A673 (cell line): ENCODE measurements at regions not wholly inside any gene's neighbourhood (a gene's known extent, or its start where the extent isn't known, plus 50 kb on each side); places are given as distances from the start of the nearest gene placed in this dataset.

Experiments
- BruUV-seq: library from RNA; stranded (reverse); fragments of 400-500 nt; replicated peaks from 2 replicates; lab custom pipeline; 2021; lab: Mats Ljungman, UMichigan
- CTCF ChIA-PET: fragments of 300-600 bp; sonication (Branson Sonifier 250); formaldehyde crosslinking; loops from one replicate; lab custom pipeline; 2022; ENCODE audit warnings: antibody characterized with exemption; lab: Charles Lee
- POLR2A ChIA-PET: fragments of 300-600 bp; sonication (Branson Sonifier 250); formaldehyde crosslinking; loops from one replicate; lab custom pipeline; 2022; ENCODE audit warnings: antibody characterized with exemption; ENCODE audit not compliant: low non-redundant PET; lab: Charles Lee
- DNase-seq: peaks from one replicate; pipeline ENCODE4 v3.0.0-alpha.2; 2015; ENCODE audit warnings: low spot score
- H3K27ac ChIP-seq: fragments of 200-600 bp; sonication (generic); 2 replicates; pipeline ENCODE4 v1.5.1; 2016; ENCODE audit warnings: mixed run types, low read depth, mild to moderate bottlenecking, mixed read lengths, antibody characterized with exemption, low read length; ENCODE audit not compliant: poor library complexity, severe bottlenecking
- H3K27me3 ChIP-seq: fragments of 200-600 bp; sonication (generic); replicated peaks from 2 replicates; pipeline ENCODE4 v1.6.1; 2017; ENCODE audit warnings: mixed run types, low read depth, mild to moderate bottlenecking, mixed read lengths, antibody characterized with exemption, low read length; ENCODE audit not compliant: insufficient read depth, poor library complexity
- H3K36me3 ChIP-seq: fragments of 200-600 bp; sonication (generic); 2 replicates; pipeline ENCODE4 v1.6.1; 2016; ENCODE audit warnings: mixed run types, mild to moderate bottlenecking, mixed read lengths, antibody characterized with exemption, low read length; ENCODE audit not compliant: insufficient read depth, poor library complexity, severe bottlenecking
- H3K4me1 ChIP-seq: fragments of 200-600 bp; sonication (generic); 2 replicates; pipeline ENCODE4 v1.6.1; 2017; ENCODE audit warnings: mixed run types, mild to moderate bottlenecking, mixed read lengths, antibody characterized with exemption, low read length; ENCODE audit not compliant: insufficient read depth, poor library complexity, severe bottlenecking
- H3K4me3 ChIP-seq: fragments of 200-600 bp; sonication (generic); 2 replicates; pipeline ENCODE4 v1.5.1; 2016; ENCODE audit warnings: low read depth, mixed run types, mild to moderate bottlenecking, mixed read lengths, low read length; ENCODE audit not compliant: poor library complexity, severe bottlenecking
- H3K9me3 ChIP-seq: fragments of 200-600 bp; sonication (generic); 2 replicates; pipeline ENCODE4 v1.6.1; 2016; ENCODE audit warnings: mixed run types, low read depth, mild to moderate bottlenecking, mixed read lengths, antibody characterized with exemption, low read length; ENCODE audit not compliant: poor library complexity, severe bottlenecking
- EZH2 ChIP-seq: fragments of 200-600 bp; sonication (generic); IDR thresholded peaks from 2 replicates; pipeline ENCODE4 v1.6.1; 2017; ENCODE audit warnings: borderline replicate concordance, low read depth, mild to moderate bottlenecking, mixed read lengths, antibody characterized with exemption, low read length; ENCODE audit not compliant: poor library complexity, severe bottlenecking
- intact Hi-C: fragments of 100-400 bp; cut with micrococcal nuclease; formaldehyde crosslinking; loops from one replicate; pipeline ENCODE4 v1.10.0; 2022; ENCODE audit not compliant: unreplicated experiment
- TF ChIP-seq, protein P1 (sequence below): fragments of 300-800, 200-600 bp; sonication (generic); conservative IDR thresholded peaks from 2 replicates; pipeline ENCODE4 v1.5.1; 2017; ENCODE audit warnings: low read depth, mild to moderate bottlenecking, antibody characterized with exemption, low read length, moderate library complexity, mixed read lengths

DNA sequence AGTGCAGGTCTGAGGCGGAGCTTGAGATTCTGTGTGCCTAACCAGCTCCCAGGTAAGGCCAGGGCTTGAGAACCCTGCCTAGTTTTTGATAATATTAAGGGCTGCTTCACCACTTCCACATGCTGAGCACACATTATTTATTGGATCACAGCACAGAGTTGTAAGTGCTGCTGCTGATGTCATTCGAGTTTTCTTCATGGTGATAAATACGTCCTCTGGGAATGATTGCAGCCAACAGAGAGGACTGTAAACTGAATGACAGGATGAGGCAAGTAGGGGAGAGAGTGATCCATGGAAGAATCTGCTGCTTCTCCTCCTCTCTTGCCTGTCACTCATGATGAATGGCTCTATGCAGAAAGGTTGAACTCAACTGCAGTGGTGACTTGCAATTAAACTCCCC is 77.9 kb upstream of the VPS13A start:
- TF ChIP-seq, protein P1, sequence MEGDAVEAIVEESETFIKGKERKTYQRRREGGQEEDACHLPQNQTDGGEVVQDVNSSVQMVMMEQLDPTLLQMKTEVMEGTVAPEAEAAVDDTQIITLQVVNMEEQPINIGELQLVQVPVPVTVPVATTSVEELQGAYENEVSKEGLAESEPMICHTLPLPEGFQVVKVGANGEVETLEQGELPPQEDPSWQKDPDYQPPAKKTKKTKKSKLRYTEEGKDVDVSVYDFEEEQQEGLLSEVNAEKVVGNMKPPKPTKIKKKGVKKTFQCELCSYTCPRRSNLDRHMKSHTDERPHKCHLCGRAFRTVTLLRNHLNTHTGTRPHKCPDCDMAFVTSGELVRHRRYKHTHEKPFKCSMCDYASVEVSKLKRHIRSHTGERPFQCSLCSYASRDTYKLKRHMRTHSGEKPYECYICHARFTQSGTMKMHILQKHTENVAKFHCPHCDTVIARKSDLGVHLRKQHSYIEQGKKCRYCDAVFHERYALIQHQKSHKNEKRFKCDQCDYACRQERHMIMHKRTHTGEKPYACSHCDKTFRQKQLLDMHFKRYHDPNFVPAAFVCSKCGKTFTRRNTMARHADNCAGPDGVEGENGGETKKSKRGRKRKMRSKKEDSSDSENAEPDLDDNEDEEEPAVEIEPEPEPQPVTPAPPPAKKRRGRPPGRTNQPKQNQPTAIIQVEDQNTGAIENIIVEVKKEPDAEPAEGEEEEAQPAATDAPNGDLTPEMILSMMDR = no peak
- no peak for TF ChIP-seq EZH2
- CTCF ChIA-PET = no interaction called here
- H3K4me3 ChIP-seq = no peak overlapping the region

GRCh38 chr9:77111408-77111807 is 65.9 kb upstream of the VPS13A start:
- no peak for TF ChIP-seq EZH2
- TF ChIP-seq, protein P1 = no peak
- ChIA-PET POLR2A (no interaction called here), CTCF (no interaction called here)
- intact Hi-C loops = no loop called here
- Histone ChIP-seq H3K9me3 (no peaks in the 10 kb centered on the region), H3K36me3 (no peaks in the 10 kb centered on the region), H3K27me3 (peaks cover 71% of the 10 kb centered on the region), H3K4me1 (no peaks in the 10 kb centered on the region), H3K27ac (no peak overlapping the region), H3K4me3 (no peak overlapping the region)
- no peak for DNase-seq
- no TSS peak for BruUV-seq

More for the DNA sequence above, 77.9 kb upstream of the VPS13A start:
- H3K27me3 ChIP-seq = peaks cover 10% of the 10 kb centered on the region
- H3K9me3 ChIP-seq = no peaks in the 10 kb centered on the region
- peaks cover 21% of the 10 kb centered on the region for H3K4me1 ChIP-seq
- intact Hi-C loops = loop anchor here (10.0 kb wide), 1 partner anchor 75 kb away; no protein-coding TSS in a partner anchor
- POLR2A ChIA-PET = no interaction called here
- no peak overlapping the region for H3K27ac ChIP-seq
- no TSS peak for BruUV-seq
- H3K36me3 ChIP-seq = no peaks in the 10 kb centered on the region
- peak; percentile 62 for DNase-seq

DNA sequence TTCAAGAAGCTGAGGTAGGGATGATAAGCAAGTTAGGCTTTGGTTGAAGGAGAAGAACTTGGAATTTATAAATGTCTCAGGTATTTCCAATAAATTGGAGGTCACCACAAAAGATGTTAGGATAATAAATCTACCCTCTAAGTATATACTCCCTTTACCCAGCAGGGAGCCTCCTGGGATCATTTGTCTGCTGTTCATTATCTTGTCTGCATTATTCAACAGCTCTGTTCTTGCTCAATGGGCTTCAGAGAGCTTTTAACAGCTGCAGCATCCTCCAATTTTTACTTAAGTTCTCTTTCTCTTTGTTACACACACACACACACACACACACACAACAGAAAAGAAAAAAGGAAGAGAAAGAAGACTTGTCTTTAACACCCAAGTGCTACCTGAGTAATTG is 51.7 kb upstream of the VPS13A start:
- peak; percentile 61 for DNase-seq
- no peak overlapping the region for H3K27ac ChIP-seq
- no peaks in the 10 kb centered on the region for H3K4me1 ChIP-seq
- TF ChIP-seq, protein P1 = no peak
- no peak for TF ChIP-seq EZH2
- H3K9me3 ChIP-seq = no peaks in the 10 kb centered on the region
- peaks cover 70% of the 10 kb centered on the region for H3K27me3 ChIP-seq
- no peak overlapping the region for H3K4me3 ChIP-seq
- ChIA-PET CTCF (no interaction called here), POLR2A (interaction anchor here (0.7 kb wide), 1 partner anchor 18 kb away, joined by 3 read pairs; no protein-coding TSS in a partner anchor)
- no TSS peak for BruUV-seq
- intact Hi-C loops = no loop called here
- H3K36me3 ChIP-seq = no peaks in the 10 kb centered on the region
